Mammary epithelial cell (primary cell): ENCODE measurements at regions not wholly inside any gene's neighbourhood (a gene's known extent, or its start where the extent isn't known, plus 50 kb on each side); places are given as distances from the start of the nearest gene placed in this dataset.

Experiments
- CTCF ChIP-seq, 2 donors: IDR thresholded peaks in 1 of 2; conservative IDR thresholded peaks in 1 of 2; 2 replicates each; pipeline ENCODE4 v1.5.1; 2011 to 2012; ENCODE audit warnings: inconsistent platforms in 2 of 2, low read length in 2 of 2, mild to moderate bottlenecking in 2 of 2, control low read depth in 1 of 2, low read depth in 1 of 2; ENCODE audit not compliant: insufficient read depth in 1 of 2; ENCODE audit errors: extremely low read depth in 1 of 2
- EZH2 ChIP-seq: IDR thresholded peaks from 2 replicates; pipeline ENCODE4 v1.6.1; 2012; ENCODE audit warnings: low read length, inconsistent platforms, borderline replicate concordance

GRCh38 chr18:77590943-77591515 is 341.4 kb downstream of the GALR1 start:
- no peak for TF ChIP-seq CTCF (conservative IDR thresholded peaks at IDR 0.05 in 1 of 2, IDR thresholded peaks at IDR 0.05 in 1 of 2; ENCODE audit: extremely low read depth in 1 of 2, insufficient read depth in 1 of 2, low read depth in 1 of 2, low read length in 2 of 2)
- TF ChIP-seq EZH2: no peak
